ENCODE measurements at regions not wholly inside any gene's neighbourhood (a gene's known extent, or its start where the extent isn't known, plus 50 kb on each side); places are given as distances from the start of the nearest gene placed in this dataset.

DNA sequence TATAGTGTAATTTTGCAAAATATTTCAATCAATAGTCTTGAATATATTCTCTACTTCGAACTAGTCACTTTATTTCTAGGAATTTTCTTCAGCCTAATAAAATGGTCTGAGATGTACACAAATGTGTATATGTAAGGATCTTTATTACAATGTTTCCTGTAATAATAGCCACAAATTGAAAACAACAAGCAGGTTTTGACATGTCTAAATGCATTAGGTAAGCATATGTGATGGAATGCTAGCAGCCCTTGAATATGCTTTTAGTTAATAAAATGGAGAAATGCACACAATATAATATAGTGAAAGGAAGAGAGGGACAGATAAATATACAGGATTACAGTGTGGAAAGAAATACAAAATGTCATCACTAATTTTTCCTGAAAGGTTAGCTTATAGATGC is 196.5 kb upstream of the IRX5 start:
- TF ChIP-seq, protein P1, sequence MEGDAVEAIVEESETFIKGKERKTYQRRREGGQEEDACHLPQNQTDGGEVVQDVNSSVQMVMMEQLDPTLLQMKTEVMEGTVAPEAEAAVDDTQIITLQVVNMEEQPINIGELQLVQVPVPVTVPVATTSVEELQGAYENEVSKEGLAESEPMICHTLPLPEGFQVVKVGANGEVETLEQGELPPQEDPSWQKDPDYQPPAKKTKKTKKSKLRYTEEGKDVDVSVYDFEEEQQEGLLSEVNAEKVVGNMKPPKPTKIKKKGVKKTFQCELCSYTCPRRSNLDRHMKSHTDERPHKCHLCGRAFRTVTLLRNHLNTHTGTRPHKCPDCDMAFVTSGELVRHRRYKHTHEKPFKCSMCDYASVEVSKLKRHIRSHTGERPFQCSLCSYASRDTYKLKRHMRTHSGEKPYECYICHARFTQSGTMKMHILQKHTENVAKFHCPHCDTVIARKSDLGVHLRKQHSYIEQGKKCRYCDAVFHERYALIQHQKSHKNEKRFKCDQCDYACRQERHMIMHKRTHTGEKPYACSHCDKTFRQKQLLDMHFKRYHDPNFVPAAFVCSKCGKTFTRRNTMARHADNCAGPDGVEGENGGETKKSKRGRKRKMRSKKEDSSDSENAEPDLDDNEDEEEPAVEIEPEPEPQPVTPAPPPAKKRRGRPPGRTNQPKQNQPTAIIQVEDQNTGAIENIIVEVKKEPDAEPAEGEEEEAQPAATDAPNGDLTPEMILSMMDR (IDR thresholded peaks at IDR 0.05), result no peak
- TF ChIP-seq ZFX (IDR thresholded peaks at IDR 0.05; ENCODE audit: borderline replicate concordance), result no peak
